Keratinocyte (primary cell): ENCODE measurements at regions not wholly inside any gene's neighbourhood (a gene's known extent, or its start where the extent isn't known, plus 50 kb on each side); places are given as distances from the start of the nearest gene placed in this dataset.

Experiments used
- DNase-seq: peaks from one replicate; pipeline ENCODE4 v3.0.0-alpha.2; 2011; ENCODE audit warnings: low read depth, missing footprints, low spot score
- FAIRE-seq: peaks from 2 replicates; lab custom pipeline; 2011; peaks lifted over from hg19 to GRCh38; lab: Jason Lieb, UNC
- H2AFZ ChIP-seq: 2 replicates; pipeline ENCODE4 v1.6.0; 2012; ENCODE audit warnings: low read length, control low read depth, inconsistent platforms; ENCODE audit not compliant: control insufficient read depth
- H3K27ac ChIP-seq: 2 replicates; pipeline ENCODE4 v1.5.1; 2011; ENCODE audit warnings: low read length; ENCODE audit not compliant: control insufficient read depth, insufficient read depth
- H3K27me3 ChIP-seq: 3 replicates; pipeline ENCODE4 v1.6.0; 2011; ENCODE audit warnings: low read length; ENCODE audit not compliant: control insufficient read depth, insufficient read depth; ENCODE audit errors: extremely low read depth
- H3K36me3 ChIP-seq, 2 experiments: 2 replicates in 1 of 2; 3 replicates in 1 of 2; pipeline ENCODE4 v1.5.1; 2011; ENCODE audit warnings: low read length in 2 of 2, mild to moderate bottlenecking in 1 of 2; ENCODE audit not compliant: control insufficient read depth in 2 of 2, insufficient read depth in 2 of 2; ENCODE audit errors: extremely low read depth in 1 of 2
- H3K4me1 ChIP-seq: 3 replicates; pipeline ENCODE4 v1.5.1; 2011; ENCODE audit warnings: low read length; ENCODE audit not compliant: control insufficient read depth, insufficient read depth; ENCODE audit errors: extremely low read depth
- H3K4me2 ChIP-seq: 3 replicates; pipeline ENCODE4 v1.6.0; 2011; ENCODE audit warnings: low read depth, low read length; ENCODE audit not compliant: control insufficient read depth, insufficient read depth; ENCODE audit errors: extremely low read depth
- H3K4me3 ChIP-seq, 3 experiments: fragments of 200-600 bp in 1 of 3; sonication (generic) in 1 of 3; 2 replicates in 2 of 3; 3 replicates in 1 of 3; pipeline ENCODE4 v1.5.1; 2011 to 2016; ENCODE audit warnings: low read length in 3 of 3, mild to moderate bottlenecking in 3 of 3, control low read depth in 2 of 3, inconsistent platforms in 1 of 3, low read depth in 1 of 3, mixed read lengths in 1 of 3, mixed run types in 1 of 3, moderate library complexity in 1 of 3; ENCODE audit not compliant: control insufficient read depth in 2 of 3, insufficient read depth in 2 of 3; ENCODE audit errors: extremely low read depth in 1 of 3
- H3K79me2 ChIP-seq: 2 replicates; pipeline ENCODE4 v1.6.0; 2012; ENCODE audit warnings: low read length; ENCODE audit not compliant: control insufficient read depth, insufficient read depth
- H3K9ac ChIP-seq: 3 replicates; pipeline ENCODE4 v1.6.0; 2011; ENCODE audit warnings: low read length; ENCODE audit not compliant: control insufficient read depth, insufficient read depth; ENCODE audit errors: extremely low read depth
- H3K9me1 ChIP-seq: 3 replicates; pipeline ENCODE4 v1.6.0; 2011; ENCODE audit warnings: low read length; ENCODE audit not compliant: control insufficient read depth, insufficient read depth; ENCODE audit errors: extremely low read depth
- H3K9me3 ChIP-seq: 2 replicates; pipeline ENCODE4 v1.5.1; 2012; ENCODE audit warnings: low read depth, low read length; ENCODE audit not compliant: control insufficient read depth
- H4K20me1 ChIP-seq: 3 replicates; pipeline ENCODE4 v1.6.0; 2011; ENCODE audit warnings: low read length; ENCODE audit not compliant: control insufficient read depth, insufficient read depth; ENCODE audit errors: extremely low read depth
- EZH2 ChIP-seq: IDR thresholded peaks from one replicate; pipeline ENCODE4 v1.6.1; 2012; ENCODE audit warnings: inconsistent platforms, mild to moderate bottlenecking, low read length, moderate library complexity
- dilution Hi-C: fragments of 300-500 bp; cut with MboI; formaldehyde crosslinking; loops from one replicate; pipeline ENCODE4 v1.7.0; 2020; ENCODE audit warnings: low sequenced_read_pairs; ENCODE audit not compliant: extremely low pct_ligation_motif_present
- TF ChIP-seq, protein P1 (sequence below), 3 experiments: IDR thresholded peaks in 1 of 3; conservative IDR thresholded peaks in 1 of 3; optimal IDR thresholded peaks in 1 of 3; 2 replicates in 2 of 3; 3 replicates in 1 of 3; pipeline versions ENCODE3 to v1.5.1; 2011; ENCODE audit warnings: low read length in 3 of 3, mild to moderate bottlenecking in 3 of 3, moderate library complexity in 2 of 3, control low read depth in 1 of 3, inconsistent platforms in 1 of 3; ENCODE audit not compliant: insufficient read depth in 2 of 3; ENCODE audit errors: extremely low read depth in 1 of 3

GRCh38 chr4:84342161-84342560 lies 156.9 kb downstream of the NKX6-1 start:
- H3K9ac ChIP-seq = no peak overlapping the region
- TF ChIP-seq, protein P1, sequence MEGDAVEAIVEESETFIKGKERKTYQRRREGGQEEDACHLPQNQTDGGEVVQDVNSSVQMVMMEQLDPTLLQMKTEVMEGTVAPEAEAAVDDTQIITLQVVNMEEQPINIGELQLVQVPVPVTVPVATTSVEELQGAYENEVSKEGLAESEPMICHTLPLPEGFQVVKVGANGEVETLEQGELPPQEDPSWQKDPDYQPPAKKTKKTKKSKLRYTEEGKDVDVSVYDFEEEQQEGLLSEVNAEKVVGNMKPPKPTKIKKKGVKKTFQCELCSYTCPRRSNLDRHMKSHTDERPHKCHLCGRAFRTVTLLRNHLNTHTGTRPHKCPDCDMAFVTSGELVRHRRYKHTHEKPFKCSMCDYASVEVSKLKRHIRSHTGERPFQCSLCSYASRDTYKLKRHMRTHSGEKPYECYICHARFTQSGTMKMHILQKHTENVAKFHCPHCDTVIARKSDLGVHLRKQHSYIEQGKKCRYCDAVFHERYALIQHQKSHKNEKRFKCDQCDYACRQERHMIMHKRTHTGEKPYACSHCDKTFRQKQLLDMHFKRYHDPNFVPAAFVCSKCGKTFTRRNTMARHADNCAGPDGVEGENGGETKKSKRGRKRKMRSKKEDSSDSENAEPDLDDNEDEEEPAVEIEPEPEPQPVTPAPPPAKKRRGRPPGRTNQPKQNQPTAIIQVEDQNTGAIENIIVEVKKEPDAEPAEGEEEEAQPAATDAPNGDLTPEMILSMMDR (optimal IDR thresholded peaks at IDR 0.05 in 1 of 3, IDR thresholded peaks at IDR 0.05 in 1 of 3, conservative IDR thresholded peaks at IDR 0.05 in 1 of 3; ENCODE audit: extremely low read depth in 1 of 3, insufficient read depth in 2 of 3, low read length in 3 of 3) = no peak
- no peak for TF ChIP-seq EZH2
- DNase-seq = no peak
- no peaks in the 10 kb centered on the region for H3K9me3 ChIP-seq
- no peaks in the 10 kb centered on the region for H3K36me3 ChIP-seq
- H3K4me1 ChIP-seq = no peaks in the 10 kb centered on the region
- no peak overlapping the region for H3K4me3 ChIP-seq
- H4K20me1 ChIP-seq = no peaks in the 10 kb centered on the region
- H3K9me1 ChIP-seq = no peaks in the 10 kb centered on the region
- dilution Hi-C loops = no loop called here
- FAIRE-seq = no peak
- no peaks in the 10 kb centered on the region for H3K79me2 ChIP-seq
- no peaks in the 10 kb centered on the region for H3K27me3 ChIP-seq
- H3K4me2 ChIP-seq = no peak overlapping the region
- H2AFZ ChIP-seq = no peak overlapping the region
- H3K27ac ChIP-seq = no peak overlapping the region

DNA sequence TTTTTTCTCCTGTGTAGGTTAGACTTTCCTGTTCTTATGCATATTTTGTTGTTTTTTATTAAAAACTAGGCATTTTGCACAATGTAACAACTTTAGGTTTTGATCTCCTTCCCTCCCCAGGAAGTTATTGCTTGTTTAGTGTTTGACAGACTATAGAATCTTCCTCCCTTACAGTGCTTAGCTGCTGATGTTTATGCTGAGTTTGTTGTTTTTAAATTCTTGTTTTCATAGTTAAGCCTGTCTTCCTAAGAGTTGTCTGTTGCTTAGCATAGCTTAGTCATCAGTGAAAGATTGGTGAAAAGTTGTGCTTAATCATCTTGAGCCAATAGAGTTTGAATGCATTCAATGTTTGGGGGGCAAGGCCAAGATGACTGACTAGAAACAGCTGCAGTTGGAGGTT lies 157.5 kb downstream of the NKX6-1 start:
- no peak for DNase-seq
- Histone ChIP-seq H3K9me3 (no peaks in the 10 kb centered on the region), H3K9me1 (no peaks in the 10 kb centered on the region), H3K27ac (no peak overlapping the region), H3K36me3 (no peaks in the 10 kb centered on the region), H3K79me2 (no peaks in the 10 kb centered on the region), H3K4me1 (no peaks in the 10 kb centered on the region), H3K27me3 (no peaks in the 10 kb centered on the region), H3K4me3 (no peak overlapping the region), H3K4me2 (no peak overlapping the region), H4K20me1 (no peaks in the 10 kb centered on the region), H3K9ac (no peak overlapping the region), H2AFZ (no peak overlapping the region)
- TF ChIP-seq, protein P1 (optimal IDR thresholded peaks at IDR 0.05 in 1 of 3, IDR thresholded peaks at IDR 0.05 in 1 of 3, conservative IDR thresholded peaks at IDR 0.05 in 1 of 3; ENCODE audit: extremely low read depth in 1 of 3, insufficient read depth in 2 of 3, low read length in 3 of 3) = no peak
- TF ChIP-seq EZH2 = no peak
- dilution Hi-C loops = no loop called here
- FAIRE-seq = no peak
